ENCODE measurements at regions not wholly inside any gene's neighbourhood (a gene's known extent, or its start where the extent isn't known, plus 50 kb on each side); places are given as distances from the start of the nearest gene placed in this dataset.

DNA sequence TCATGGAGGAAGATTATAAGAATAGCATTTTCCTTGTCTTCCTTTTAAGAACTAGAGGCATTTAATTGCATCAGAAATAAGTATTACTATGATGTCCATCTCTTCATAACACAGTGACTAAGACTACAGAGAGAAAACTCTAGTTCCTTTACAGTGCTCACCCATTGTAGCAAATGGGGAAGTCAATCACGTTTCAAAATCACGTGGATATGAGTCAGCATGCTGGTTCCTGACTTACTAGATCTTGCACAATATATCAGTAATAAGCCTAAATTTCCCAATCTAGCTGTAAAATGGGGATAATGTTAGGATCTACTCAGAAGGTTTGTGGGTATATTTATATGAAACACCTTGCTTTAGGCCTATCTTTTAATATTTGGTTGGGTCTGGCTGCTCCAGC is 254.8 kb upstream of the EOMES start:
- ChIA-PET POLR2A (ENCODE audit: low non-redundant PET) (no interaction called here), CTCF (no interaction called here)
- BruUV-seq (replicated peaks): no TSS peak
- H3K9me3 ChIP-seq (ENCODE audit: low read depth, low read length, poor library complexity, severe bottlenecking): no peaks in the 10 kb centered on the region
- H3K36me3 ChIP-seq (ENCODE audit: insufficient read depth, low read length, poor library complexity, severe bottlenecking): no peaks in the 10 kb centered on the region
- H3K4me3 ChIP-seq (ENCODE audit: low read depth, low read length, poor library complexity, severe bottlenecking): no peak overlapping the region
- intact Hi-C loops (cut with micrococcal nuclease; ENCODE audit: unreplicated experiment): no loop called here
- no peaks in the 10 kb centered on the region for H3K4me1 ChIP-seq (ENCODE audit: insufficient read depth, low read length, poor library complexity, severe bottlenecking)
- no peak for TF ChIP-seq EZH2 (IDR thresholded peaks at IDR 0.05; ENCODE audit: borderline replicate concordance, low read depth, low read length, poor library complexity, severe bottlenecking)
- TF ChIP-seq, protein P1, sequence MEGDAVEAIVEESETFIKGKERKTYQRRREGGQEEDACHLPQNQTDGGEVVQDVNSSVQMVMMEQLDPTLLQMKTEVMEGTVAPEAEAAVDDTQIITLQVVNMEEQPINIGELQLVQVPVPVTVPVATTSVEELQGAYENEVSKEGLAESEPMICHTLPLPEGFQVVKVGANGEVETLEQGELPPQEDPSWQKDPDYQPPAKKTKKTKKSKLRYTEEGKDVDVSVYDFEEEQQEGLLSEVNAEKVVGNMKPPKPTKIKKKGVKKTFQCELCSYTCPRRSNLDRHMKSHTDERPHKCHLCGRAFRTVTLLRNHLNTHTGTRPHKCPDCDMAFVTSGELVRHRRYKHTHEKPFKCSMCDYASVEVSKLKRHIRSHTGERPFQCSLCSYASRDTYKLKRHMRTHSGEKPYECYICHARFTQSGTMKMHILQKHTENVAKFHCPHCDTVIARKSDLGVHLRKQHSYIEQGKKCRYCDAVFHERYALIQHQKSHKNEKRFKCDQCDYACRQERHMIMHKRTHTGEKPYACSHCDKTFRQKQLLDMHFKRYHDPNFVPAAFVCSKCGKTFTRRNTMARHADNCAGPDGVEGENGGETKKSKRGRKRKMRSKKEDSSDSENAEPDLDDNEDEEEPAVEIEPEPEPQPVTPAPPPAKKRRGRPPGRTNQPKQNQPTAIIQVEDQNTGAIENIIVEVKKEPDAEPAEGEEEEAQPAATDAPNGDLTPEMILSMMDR (conservative IDR thresholded peaks at IDR 0.05; ENCODE audit: low read depth, low read length): no peak
- no peak overlapping the region for H3K27ac ChIP-seq (ENCODE audit: low read depth, low read length, poor library complexity, severe bottlenecking)
- DNase-seq (ENCODE audit: low spot score): peak; percentile 12
- H3K27me3 ChIP-seq (replicated peaks; ENCODE audit: insufficient read depth, low read depth, low read length, poor library complexity): no peaks in the 10 kb centered on the region

DNA sequence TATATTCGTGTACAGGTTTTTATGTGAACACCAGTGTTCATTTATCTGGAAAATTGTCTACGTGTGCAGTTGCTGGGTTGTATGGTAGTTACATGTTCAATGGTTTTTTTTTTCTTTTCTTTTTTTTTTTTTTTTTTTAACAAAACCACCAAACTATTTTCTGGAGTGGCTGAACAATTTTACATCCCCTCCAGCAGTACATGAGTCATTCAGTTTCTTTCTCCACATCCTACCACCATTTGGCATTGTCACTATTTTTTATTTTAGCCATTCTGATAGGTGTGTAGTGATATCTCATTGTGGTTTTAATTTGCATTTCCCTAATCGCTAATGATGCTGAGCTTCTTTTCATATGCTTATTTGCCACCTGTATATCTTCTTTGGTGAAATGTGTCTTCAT is 256.3 kb upstream of the EOMES start:
- no TSS peak for BruUV-seq (replicated peaks)
- Histone ChIP-seq H3K27me3 (replicated peaks; ENCODE audit: insufficient read depth, low read depth, low read length, poor library complexity) (no peaks in the 10 kb centered on the region), H3K27ac (ENCODE audit: low read depth, low read length, poor library complexity, severe bottlenecking) (no peak overlapping the region), H3K4me1 (ENCODE audit: insufficient read depth, low read length, poor library complexity, severe bottlenecking) (no peaks in the 10 kb centered on the region), H3K9me3 (ENCODE audit: low read depth, low read length, poor library complexity, severe bottlenecking) (no peaks in the 10 kb centered on the region), H3K4me3 (ENCODE audit: low read depth, low read length, poor library complexity, severe bottlenecking) (no peak overlapping the region), H3K36me3 (ENCODE audit: insufficient read depth, low read length, poor library complexity, severe bottlenecking) (no peaks in the 10 kb centered on the region)
- no peak for DNase-seq (ENCODE audit: low spot score)
- CTCF ChIA-PET: no interaction called here
- intact Hi-C loops (cut with micrococcal nuclease; ENCODE audit: unreplicated experiment): no loop called here
- POLR2A ChIA-PET (ENCODE audit: low non-redundant PET): no interaction called here
- no peak for TF ChIP-seq EZH2 (IDR thresholded peaks at IDR 0.05; ENCODE audit: borderline replicate concordance, low read depth, low read length, poor library complexity, severe bottlenecking)
- TF ChIP-seq, protein P1 (conservative IDR thresholded peaks at IDR 0.05; ENCODE audit: low read depth, low read length): no peak

DNA sequence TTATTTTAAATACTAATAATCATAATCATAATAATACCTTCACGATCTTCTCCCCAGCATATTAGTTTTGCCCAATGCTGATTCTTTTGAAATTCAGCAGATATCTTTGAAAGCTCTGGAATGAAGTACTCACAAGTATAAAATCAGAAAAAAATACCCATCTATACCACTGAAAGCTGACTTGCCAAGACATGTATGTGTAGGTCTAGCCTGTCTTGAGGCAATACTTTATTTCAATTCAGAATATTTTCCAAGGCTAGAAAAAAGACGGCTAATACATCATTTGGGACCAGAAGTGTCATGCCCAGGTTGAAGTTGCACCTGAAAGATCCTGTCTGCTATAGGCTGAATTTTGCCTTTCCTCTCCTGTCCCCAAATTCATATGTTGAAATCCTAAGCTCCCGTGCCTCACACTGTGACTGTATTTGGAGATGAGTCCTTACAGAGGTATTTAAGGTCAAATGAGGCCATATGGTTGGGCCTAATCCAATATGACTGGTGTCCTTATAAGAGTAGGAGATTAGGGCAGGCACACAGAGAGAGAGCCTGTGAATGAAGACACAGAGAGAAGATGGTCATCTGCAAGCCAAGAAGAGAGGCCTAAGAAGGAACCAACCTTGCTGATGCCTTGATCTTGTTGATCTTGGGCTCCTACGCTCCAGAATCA is 255.9 kb upstream of the CMC1 start:
- no TSS peak for BruUV-seq (replicated peaks)
- H3K4me1 ChIP-seq (ENCODE audit: insufficient read depth, low read length, poor library complexity, severe bottlenecking): no peaks in the 10 kb centered on the region
- H3K27me3 ChIP-seq (replicated peaks; ENCODE audit: insufficient read depth, low read depth, low read length, poor library complexity): no peaks in the 10 kb centered on the region
- TF ChIP-seq, protein P1 (conservative IDR thresholded peaks at IDR 0.05; ENCODE audit: low read depth, low read length): no peak
- no peak for TF ChIP-seq EZH2 (IDR thresholded peaks at IDR 0.05; ENCODE audit: borderline replicate concordance, low read depth, low read length, poor library complexity, severe bottlenecking)
- no peak for DNase-seq (ENCODE audit: low spot score)
- intact Hi-C loops (cut with micrococcal nuclease; ENCODE audit: unreplicated experiment): no loop called here
- no peak overlapping the region for H3K27ac ChIP-seq (ENCODE audit: low read depth, low read length, poor library complexity, severe bottlenecking)
- H3K4me3 ChIP-seq (ENCODE audit: low read depth, low read length, poor library complexity, severe bottlenecking): no peak overlapping the region
- no peaks in the 10 kb centered on the region for H3K9me3 ChIP-seq (ENCODE audit: low read depth, low read length, poor library complexity, severe bottlenecking)
- POLR2A ChIA-PET (ENCODE audit: low non-redundant PET): no interaction called here
- CTCF ChIA-PET: no interaction called here
- no peaks in the 10 kb centered on the region for H3K36me3 ChIP-seq (ENCODE audit: insufficient read depth, low read length, poor library complexity, severe bottlenecking)
